ENCODE measurements at regions not wholly inside any gene's neighbourhood (a gene's known extent, or its start where the extent isn't known, plus 50 kb on each side); places are given as distances from the start of the nearest gene placed in this dataset.

DNA sequence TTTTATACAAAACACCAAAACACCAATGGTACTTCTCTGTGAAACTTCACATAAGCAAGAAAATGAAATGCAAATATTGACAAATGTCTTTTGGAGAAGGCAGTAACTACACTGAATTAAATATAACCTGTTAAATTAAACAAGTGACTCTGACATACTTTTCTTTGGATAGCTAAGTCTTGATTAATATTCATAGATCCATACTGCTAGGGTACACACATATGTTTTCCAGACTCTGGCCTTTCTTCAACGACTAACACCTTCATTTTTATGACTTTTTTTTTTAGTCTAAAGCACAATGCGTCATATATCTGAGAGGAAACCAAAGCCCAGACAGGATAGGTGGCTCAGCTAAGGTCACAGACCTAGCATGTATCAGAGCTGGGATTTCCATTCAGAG is 263.7 kb downstream of the TENT4A start:
- TF ChIP-seq, protein P1, sequence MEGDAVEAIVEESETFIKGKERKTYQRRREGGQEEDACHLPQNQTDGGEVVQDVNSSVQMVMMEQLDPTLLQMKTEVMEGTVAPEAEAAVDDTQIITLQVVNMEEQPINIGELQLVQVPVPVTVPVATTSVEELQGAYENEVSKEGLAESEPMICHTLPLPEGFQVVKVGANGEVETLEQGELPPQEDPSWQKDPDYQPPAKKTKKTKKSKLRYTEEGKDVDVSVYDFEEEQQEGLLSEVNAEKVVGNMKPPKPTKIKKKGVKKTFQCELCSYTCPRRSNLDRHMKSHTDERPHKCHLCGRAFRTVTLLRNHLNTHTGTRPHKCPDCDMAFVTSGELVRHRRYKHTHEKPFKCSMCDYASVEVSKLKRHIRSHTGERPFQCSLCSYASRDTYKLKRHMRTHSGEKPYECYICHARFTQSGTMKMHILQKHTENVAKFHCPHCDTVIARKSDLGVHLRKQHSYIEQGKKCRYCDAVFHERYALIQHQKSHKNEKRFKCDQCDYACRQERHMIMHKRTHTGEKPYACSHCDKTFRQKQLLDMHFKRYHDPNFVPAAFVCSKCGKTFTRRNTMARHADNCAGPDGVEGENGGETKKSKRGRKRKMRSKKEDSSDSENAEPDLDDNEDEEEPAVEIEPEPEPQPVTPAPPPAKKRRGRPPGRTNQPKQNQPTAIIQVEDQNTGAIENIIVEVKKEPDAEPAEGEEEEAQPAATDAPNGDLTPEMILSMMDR (IDR thresholded peaks at IDR 0.05; ENCODE audit: low read depth, low read length, missing input control), result no peak
- no peak for TF ChIP-seq RAD21 (IDR thresholded peaks at IDR 0.05)
- TF ChIP-seq YY1 (IDR thresholded peaks at IDR 0.05), result no peak
- no peak for TF ChIP-seq NR2F2 (IDR thresholded peaks at IDR 0.05)
- TF ChIP-seq, protein P2, sequence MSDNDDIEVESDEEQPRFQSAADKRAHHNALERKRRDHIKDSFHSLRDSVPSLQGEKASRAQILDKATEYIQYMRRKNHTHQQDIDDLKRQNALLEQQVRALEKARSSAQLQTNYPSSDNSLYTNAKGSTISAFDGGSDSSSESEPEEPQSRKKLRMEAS (IDR thresholded peaks at IDR 0.05), result no peak
- no peak for TF ChIP-seq GABPA (IDR thresholded peaks at IDR 0.05 in 1 of 2, conservative IDR thresholded peaks at IDR 0.05 in 1 of 2)
- TF ChIP-seq, protein P3, sequence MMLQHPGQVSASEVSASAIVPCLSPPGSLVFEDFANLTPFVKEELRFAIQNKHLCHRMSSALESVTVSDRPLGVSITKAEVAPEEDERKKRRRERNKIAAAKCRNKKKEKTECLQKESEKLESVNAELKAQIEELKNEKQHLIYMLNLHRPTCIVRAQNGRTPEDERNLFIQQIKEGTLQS (IDR thresholded peaks at IDR 0.05), result no peak
- no peak for TF ChIP-seq JUND (IDR thresholded peaks at IDR 0.05)

All from liver (tissue), 3 donors.